ENCODE measurements at regions not wholly inside any gene's neighbourhood (a gene's known extent, or its start where the extent isn't known, plus 50 kb on each side); places are given as distances from the start of the nearest gene placed in this dataset.

- Histone ChIP-seq H3K4me1 (no peaks in the 10 kb centered on the region), H3K36me3 (no peaks in the 10 kb centered on the region), H3K27ac (no peak overlapping the region), H3K4me3 (no peak overlapping the region), H3K9me3 (no peaks in the 10 kb centered on the region), H3K27me3 (no peaks in the 10 kb centered on the region)
- no peak for TF ChIP-seq POLR2A (IDR thresholded peaks at IDR 0.05)
- no peak for TF ChIP-seq POLR2AphosphoS5 (IDR thresholded peaks at IDR 0.05)
- no peak for TF ChIP-seq CTCF (IDR thresholded peaks at IDR 0.05)
- intact Hi-C loops (cut with DNase I; ENCODE audit: low total_unique reads), result no loop called here
- no peak for DNase-seq (ENCODE audit: low spot score in 2 of 2)
Measured at GRCh38 chr12:4009979-4010704, 136.9 kb upstream of the PARP11 start.

- no peaks in the 10 kb centered on the region for H3K27me3 ChIP-seq
- intact Hi-C loops (cut with DNase I; ENCODE audit: low total_unique reads), result no loop called here
- H3K9me3 ChIP-seq, result no peaks in the 10 kb centered on the region
- H3K27ac ChIP-seq, result no peak overlapping the region
- H3K4me1 ChIP-seq, result no peaks in the 10 kb centered on the region
- no peak for TF ChIP-seq POLR2A (IDR thresholded peaks at IDR 0.05)
- no peak for TF ChIP-seq POLR2AphosphoS5 (IDR thresholded peaks at IDR 0.05)
- TF ChIP-seq CTCF (IDR thresholded peaks at IDR 0.05), result no peak
- no peak for DNase-seq (ENCODE audit: low spot score in 2 of 2)
- H3K4me3 ChIP-seq, result no peak overlapping the region
- H3K36me3 ChIP-seq, result no peaks in the 10 kb centered on the region
Measured at GRCh38 chr12:4006743-4007142, 133.5 kb upstream of the PARP11 start.

GRCh38 chr12:4005851-4006430 is 132.7 kb upstream of the PARP11 start:
- H3K27me3 ChIP-seq, result no peaks in the 10 kb centered on the region
- TF ChIP-seq POLR2AphosphoS5 (IDR thresholded peaks at IDR 0.05) (no peak), POLR2A (IDR thresholded peaks at IDR 0.05) (no peak), CTCF (IDR thresholded peaks at IDR 0.05) (no peak)
- H3K4me3 ChIP-seq, result no peak overlapping the region
- no peak overlapping the region for H3K27ac ChIP-seq
- H3K36me3 ChIP-seq, result no peaks in the 10 kb centered on the region
- H3K4me1 ChIP-seq, result no peaks in the 10 kb centered on the region
- H3K9me3 ChIP-seq, result no peaks in the 10 kb centered on the region
- intact Hi-C loops (cut with DNase I; ENCODE audit: low total_unique reads), result no loop called here
- DNase-seq (ENCODE audit: low spot score in 2 of 2), result no peak

GRCh38 chr12:4003576-4003975 is 130.4 kb upstream of the PARP11 start:
- intact Hi-C loops (cut with DNase I; ENCODE audit: low total_unique reads), result no loop called here
- TF ChIP-seq POLR2A (IDR thresholded peaks at IDR 0.05) (no peak), POLR2AphosphoS5 (IDR thresholded peaks at IDR 0.05) (no peak), CTCF (IDR thresholded peaks at IDR 0.05) (no peak)
- no peak for DNase-seq (ENCODE audit: low spot score in 2 of 2)
- Histone ChIP-seq H3K9me3 (no peaks in the 10 kb centered on the region), H3K36me3 (no peaks in the 10 kb centered on the region), H3K27ac (no peak overlapping the region), H3K4me3 (no peak overlapping the region), H3K27me3 (no peaks in the 10 kb centered on the region), H3K4me1 (no peaks in the 10 kb centered on the region)

- H3K27me3 ChIP-seq, result no peaks in the 10 kb centered on the region
- intact Hi-C loops (cut with DNase I; ENCODE audit: low total_unique reads), result no loop called here
Measured at GRCh38 chr12:4002601-4003000, 129.4 kb upstream of the PARP11 start.

More at GRCh38 chr12:4002601-4003000, 129.4 kb upstream of the PARP11 start:
- no peak overlapping the region for H3K4me3 ChIP-seq
- no peaks in the 10 kb centered on the region for H3K9me3 ChIP-seq
- TF ChIP-seq CTCF (IDR thresholded peaks at IDR 0.05) (no peak), POLR2AphosphoS5 (IDR thresholded peaks at IDR 0.05) (no peak), POLR2A (IDR thresholded peaks at IDR 0.05) (no peak)
- H3K4me1 ChIP-seq, result no peaks in the 10 kb centered on the region
- H3K36me3 ChIP-seq, result no peaks in the 10 kb centered on the region
- H3K27ac ChIP-seq, result no peak overlapping the region
- DNase-seq (ENCODE audit: low spot score in 2 of 2), result no peak

Data from breast epithelium (tissue), 4 donors.